Occipital lobe (tissue), 1 donor: ENCODE measurements at regions not wholly inside any gene's neighbourhood (a gene's known extent, or its start where the extent isn't known, plus 50 kb on each side); places are given as distances from the start of the nearest gene placed in this dataset.
"Not testable (repeated sequence)": the region's sequence is repeated elsewhere in the genome, so short reads cannot be mapped to it uniquely, and the experiment has no call there.

Experiments
- DNase-seq: peaks from one replicate; lab custom pipeline; 2025; lab: John Stamatoyannopoulos, UW

DNA sequence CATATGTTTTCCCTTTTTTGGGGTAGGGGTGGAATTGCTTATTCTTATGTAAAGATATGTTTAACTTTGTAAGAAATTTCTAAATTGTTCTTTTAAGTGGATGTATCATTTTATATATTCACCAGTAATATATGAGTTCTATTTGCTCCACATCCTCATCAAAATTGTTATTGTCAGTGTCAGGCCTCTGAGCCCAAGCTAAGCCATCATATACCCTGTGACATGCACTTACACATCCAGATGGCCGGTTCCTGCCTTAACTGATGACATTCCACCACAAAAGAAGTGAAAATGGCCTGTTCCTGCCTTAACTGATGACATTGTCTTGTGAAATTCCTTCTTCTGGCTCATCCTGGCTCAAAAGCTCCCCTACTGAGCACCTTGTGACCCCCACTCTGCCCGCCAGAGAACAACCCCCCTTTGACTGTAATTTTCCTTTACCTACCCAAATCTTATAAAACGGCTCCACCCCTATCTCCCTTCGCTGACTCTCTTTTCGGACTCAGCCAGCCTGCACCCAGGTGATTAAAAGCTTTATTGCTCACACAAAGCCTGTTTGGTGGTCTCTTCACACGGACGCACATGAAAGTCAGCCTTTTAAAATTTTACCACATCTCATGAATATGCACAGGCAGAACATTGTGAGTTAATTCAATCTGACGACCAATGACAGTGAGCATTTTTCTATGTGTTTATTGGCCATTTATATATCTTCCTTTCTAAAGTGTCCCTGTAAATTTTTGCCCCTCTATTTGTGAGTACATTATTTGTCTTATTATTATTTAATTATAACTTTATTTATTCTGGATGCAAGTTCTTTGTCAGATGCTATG is 176.8 kb downstream of the CDC14C start:
- DNase-seq = not testable (repeated sequence)

DNA sequence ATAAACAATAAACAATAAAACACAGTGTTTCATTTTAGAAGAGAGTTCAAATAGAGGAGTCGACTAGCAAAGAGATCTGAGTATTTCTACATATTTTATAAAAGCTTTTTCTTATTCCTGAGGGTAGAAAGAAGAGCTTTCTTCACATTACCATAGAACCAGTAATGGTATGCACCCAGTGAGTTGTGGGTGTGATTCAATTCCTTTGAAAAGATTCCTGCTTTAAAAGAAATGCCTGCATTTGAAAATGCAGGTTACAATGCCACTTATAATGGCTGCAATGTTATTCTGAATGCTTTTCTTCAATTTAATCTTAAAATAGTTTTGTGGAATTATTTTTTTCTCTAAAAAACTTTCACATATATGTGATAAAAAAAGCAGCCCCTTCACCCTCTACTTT is 178.1 kb downstream of the CDC14C start:
- DNase-seq = no peak

DNA sequence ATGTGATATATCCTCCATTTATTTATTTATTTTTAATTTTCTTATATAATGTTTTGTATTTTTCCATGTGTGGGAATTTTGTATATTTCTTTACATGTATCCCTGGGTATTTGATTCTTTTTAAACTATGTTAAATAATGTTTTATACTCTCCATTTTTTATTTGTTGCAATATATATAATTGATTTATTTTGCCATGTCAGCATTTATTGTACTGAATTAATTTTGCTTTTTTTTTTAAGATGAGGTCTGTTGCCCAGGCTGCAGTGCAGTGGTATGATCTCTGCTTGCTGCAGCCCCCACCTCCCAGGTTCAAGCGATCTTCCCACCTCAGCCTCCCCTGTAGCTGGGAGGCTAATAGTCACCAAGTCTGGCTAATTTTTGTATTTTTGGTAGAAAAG is 187.4 kb downstream of the CDC14C start:
- DNase-seq = no peak

DNA sequence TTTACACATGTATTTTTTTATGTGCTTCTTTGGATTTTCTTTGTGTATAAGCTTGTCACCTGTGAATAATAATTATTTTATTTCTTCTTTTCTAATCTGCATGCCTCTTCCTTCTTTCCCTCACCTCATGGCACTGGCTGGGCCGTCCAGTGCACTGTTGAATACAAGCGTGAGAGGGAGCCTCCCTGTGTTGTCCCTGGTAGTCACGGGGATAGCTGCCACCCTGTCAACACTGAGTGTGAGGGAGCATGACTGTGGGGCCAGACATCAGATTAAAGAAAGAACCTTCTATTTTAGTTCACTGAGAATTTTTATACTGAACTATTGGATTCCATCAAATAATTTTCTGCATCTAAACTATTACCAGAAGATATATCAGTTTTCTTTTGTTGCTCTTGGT is 187.9 kb downstream of the CDC14C start:
- DNase-seq = no peak

DNA sequence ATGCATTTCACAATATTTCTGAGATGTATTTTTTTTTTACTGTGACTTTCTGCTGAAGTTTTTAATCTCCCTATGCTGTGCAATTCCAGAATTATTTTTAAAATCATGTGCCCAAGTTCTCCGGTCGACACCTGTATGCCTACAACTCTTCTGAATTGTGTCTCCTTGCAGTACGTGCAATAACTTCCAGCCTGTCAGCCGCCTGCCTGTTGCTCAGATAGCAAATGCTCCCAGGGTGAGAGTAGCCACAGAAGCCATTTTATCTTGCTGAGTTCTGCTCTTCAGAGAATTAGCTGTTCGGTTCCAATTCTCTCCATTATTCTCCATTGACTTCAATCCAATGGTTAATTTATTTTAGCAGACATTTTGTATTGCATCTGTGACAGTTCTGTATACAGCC is 188.3 kb downstream of the CDC14C start:
- DNase-seq = no peak

DNA sequence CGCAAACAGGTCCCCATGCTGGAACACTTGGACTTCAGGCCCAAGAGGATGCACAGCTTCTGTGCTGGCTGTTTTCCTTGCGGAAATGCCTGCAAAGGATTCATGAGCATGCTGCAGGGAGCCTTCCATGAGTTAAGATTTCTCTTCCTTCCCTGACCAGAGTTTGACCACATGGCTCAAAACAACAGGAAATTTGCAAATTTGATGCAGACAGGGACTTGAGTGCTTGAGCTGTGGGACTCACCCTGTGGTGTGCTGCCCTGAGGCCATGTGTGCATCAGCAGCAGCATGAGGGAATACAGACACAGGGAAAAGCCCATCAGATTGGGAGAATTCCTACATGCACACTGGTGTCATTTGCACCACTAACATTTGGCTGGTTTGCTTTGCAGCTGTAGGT is 195.4 kb downstream of the CDC14C start:
- DNase-seq = no peak

DNA sequence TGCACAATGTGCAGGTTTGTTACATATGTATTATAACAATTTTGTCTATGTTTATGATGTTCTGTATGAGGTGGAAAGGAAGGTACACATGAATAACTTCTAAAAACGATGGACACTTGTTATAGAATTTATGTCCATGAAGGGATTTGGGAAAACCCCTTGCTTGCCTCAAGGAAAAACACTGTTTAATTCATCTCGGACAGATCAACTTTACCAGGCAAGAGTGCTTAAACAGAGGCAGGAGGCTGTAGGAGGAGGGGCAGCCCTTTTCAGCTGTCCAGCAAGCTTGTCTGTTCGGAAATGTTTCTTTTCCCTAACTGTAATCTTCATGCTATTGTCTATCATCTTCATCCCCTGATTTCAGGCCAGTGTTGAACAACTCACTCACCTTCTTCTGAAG is 200.9 kb downstream of the CDC14C start:
- DNase-seq = no peak

DNA sequence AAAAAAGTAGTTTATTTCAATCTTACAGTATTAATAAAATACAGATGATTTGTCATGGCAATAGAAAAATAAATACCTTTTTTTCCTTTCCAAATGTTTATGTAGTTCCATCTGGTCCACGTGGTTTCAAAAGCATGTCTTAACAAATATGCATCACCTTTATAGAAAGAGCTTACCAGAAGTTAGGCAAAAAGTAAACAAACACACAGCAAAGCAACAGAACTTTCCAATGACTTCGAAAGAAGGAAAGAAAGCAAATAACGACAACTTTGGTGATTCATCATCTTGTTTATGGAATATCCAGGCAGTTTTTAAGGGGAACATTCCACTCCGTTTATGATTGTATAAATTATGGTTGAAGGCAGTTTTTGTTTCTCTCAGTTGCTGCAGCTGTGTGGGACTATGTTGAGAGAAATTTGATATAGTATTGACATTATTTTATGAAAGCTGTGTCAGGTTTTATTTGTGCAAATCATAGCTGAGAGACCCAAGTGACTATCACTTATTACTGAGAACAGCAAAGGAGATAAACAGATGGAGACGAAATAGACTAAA is 203.1 kb downstream of the CDC14C start:
- no peak for DNase-seq

DNA sequence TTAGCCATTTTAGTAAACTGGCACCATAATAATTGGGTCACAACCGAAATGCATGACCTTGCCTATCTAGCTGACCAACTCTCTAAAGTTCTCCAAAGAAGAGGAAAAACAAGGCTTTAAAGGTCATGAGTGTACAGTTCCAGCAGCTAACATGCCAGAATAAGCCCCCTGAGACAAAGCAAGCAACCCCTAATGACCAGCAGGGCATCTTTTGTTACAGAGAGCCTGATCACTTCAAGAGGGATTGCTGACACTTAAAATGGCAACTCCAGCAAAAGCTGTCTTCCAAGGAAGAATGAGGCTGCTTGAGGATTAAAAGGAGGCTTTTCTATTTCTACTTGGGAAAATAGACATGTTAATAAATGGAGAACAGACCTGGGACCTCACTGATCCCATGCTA is 213.6 kb downstream of the CDC14C start:
- no peak for DNase-seq

DNA sequence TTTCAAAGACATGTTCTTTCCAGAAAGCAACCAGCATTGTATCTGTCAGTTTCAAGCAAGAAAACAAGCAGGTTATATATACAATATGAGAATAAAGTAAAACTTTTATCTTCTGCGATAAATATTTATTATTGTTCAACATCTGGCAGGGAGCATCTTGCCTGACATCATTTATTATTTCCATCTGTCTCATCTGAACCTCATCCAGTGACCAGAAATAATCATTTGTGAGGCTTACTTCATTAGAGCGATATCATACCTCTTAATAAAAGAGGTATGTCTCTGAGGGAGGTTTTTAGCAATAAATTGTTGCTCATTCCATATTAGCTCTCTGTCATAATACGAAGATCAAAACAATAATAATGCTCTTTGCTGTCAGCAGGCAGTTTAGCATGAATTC is 226.1 kb downstream of the CDC14C start:
- no peak for DNase-seq

DNA sequence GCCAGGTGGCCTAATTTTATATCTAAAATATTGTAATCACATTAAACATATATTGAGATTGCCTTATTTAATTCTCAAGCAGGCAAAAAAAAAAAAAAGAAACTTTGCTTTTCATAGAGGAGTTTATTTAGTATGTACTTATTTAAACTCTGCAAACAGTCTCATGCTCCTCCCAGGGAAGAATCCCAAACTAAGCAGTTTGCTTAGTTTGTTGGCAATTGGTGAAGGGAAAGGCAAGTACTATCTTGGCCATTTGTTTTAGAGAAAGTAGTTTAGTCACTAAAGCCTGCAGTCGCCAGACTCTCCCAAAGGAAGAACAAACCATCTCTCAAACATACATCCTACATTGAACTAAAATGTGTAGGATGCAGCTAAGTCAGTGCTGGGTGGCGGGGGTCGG is 226.8 kb downstream of the CDC14C start:
- no peak for DNase-seq

DNA sequence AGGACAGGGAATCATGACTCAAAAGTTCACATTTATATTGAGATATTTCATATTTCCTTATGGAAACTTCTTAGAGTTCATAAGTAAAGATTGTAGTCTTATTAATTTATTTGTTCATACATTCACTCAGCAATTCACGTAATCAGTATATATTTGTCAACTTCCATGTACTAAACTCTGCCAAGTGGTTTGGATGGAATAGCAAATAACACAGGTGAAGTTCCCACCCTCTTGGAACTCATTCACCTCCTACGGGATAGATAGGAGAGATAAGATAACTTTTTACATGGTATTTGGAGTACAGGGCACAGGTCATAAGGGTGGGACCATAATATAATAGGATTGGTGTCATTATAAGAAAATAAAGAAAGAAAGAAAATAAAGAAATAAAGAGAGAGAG is 234.0 kb downstream of the CDC14C start:
- no peak for DNase-seq

DNA sequence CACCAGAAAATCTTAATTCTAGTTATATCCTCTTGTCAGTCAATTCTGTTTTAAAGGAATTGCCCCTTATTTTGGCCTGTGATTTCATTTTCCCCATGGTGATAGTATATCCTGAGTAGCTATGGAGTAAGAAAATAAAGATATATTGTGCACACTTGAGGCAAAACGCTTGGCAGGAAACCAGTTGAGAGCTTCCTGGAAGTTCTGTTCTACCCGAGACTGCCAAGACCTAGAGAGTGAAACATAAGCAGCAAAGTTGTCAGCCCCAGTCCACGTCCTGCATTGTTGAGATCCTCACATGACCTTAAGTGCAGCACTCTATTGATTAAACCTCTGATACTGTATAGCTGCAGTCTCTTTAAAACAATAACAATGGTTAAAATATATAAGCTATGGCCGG is 235.2 kb downstream of the CDC14C start:
- no peak for DNase-seq

DNA sequence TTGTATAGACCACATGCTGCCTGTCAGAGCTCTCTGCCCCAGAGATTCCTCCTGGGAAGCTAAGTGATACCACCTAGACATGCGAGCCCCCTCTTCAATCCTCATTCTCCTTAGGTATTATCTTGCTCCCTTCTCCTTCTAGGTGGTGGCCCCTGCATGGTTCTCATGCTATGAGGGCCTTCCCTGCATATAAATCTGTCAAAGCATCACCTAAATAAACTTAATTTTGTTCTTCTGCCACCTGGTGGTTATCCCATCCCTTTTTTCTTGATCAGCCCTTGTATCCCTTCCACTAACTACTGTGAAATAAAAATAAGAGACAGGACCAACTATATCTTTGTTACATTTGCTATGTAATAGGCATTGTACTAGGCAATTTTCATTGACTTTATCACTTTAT is 242.1 kb downstream of the CDC14C start:
- no peak for DNase-seq

DNA sequence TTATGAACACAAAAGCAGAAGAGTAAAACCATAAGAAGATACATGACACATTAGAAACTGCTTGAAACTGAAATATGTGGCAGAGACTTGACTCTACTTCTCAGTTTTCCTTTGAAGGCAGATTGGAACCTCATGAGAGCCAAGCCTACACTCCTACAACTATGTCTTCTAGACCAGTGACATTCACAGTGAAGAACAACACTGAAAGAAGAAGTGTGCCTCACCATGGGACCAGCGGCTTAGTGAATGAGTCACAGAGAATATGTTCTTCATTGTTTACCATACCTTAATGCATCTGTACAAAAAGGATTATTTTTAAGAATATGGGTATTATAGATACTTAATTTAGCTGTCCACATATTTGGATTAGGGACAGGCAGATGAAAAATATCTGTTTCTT is 248.3 kb downstream of the CDC14C start:
- no peak for DNase-seq

DNA sequence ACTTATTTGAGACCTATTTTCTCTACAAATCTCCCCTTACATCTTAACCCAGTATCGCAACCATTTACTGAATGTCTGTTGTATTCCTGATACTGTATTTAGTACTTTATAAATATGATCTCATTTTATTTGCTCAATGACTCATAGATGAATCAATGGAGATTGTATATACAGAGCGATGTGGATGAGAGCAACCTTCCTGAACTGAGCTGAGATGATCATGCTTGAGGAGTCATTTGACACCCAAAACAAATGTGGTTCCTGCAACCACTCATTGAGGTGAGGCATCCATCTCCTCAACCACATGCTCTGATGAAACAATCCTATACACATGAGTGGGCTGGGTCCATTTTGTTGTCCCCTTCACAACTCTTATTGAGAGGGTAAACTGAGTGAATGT is 250.0 kb downstream of the CDC14C start:
- DNase-seq = no peak

DNA sequence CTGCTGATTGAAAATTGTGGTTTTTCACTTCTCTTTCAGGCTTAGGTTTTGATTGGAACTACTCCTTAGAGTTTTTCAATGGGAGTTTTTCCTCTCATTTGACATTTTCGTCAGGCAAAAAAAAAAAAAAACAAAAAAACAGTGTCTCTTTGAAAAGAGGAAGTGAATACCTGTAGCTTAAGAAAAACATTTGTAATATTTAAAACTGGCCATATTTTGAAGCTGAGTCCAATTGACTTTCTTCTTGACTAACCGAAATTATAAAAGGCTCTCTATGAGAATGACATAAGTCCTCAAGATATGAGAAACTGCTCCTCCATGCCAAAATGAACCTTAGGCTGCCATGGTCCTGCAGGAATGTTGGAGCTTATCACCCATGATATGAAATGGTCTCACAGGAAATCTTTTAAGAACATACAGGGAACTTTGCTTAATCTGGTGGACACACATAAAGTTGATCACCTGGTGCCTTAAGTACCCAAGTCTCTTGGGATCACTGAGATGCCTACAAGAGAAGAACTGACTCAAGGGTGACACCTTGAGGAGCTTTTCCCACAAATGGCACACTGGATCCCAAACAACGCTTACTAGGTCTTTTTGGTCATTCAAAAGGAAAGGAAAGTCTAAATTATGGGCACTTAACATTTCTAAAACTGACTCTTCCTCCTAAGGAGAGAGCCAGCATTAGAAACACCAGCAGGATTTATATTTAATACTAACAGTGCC is 263.4 kb downstream of the CDC14C start:
- DNase-seq = no peak

DNA sequence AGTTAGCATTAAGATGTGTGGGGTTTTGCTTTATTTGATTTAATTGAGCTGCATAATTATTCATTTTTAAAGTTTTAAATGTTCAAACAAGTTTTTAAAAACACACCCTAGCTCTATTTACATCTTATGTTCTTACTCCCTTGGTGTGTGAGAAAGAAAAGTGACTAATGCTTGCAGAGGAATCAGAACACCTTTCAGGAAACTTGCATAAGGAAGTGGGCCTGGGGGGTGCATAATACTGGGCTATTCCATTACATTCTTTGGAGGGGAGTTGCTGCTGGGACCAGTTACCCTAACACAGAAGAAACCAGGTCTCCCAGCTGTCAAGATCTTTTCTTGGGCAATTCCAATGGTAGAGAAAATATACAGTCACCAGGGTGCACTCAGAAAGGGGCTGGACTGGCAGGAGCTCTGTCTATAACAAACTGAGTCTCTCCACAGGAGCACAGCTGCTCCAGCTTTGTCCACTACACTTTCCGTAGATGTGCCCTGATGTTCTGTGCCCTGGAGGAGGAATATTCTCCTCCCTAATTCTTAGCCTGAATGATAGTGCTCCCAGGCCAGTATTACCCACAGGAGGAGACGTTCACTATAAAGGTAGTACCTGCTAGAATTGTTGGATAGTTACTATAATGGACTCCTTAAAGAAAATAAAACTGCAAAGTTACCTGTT is 304.2 kb downstream of the CDC14C start:
- DNase-seq = no peak

DNA sequence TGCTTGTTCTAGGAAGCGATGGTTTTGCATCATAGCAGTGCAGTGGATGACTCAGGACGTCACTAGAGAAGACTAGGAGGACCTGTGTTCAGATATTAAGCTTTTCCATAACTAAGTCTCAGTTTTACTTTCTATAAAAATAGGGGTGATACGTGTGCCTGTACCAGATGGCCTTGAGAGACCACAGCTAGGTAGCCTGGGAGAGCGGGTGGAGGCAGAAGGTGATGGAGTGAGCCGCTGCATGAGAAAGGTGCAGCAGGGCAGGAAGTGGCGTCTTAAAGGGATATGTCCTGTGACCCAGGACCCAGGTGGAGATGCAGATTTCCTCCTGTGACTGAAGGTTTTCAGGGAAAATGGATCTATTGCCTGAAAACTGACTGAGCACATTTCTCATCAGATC is 304.9 kb downstream of the CDC14C start:
- DNase-seq = no peak

DNA sequence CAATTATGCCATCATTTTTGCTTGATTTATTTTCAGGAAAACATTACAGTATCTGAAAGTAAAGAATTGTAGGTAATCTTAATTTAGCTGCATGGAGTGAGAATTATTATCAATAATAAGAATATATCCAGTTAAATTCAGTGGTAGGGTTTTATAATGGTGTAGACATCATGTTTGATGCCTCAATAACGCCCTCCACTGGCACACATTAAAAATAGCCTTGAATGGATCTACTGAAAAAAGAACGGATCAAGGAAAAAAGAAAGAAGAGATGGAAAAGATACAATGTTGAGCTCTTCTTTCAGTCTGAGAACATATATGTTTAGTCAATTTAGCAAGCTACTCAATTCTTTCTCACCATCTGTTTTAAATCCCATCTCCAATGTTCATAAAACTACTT is 319.2 kb downstream of the CDC14C start:
- DNase-seq = no peak

DNA sequence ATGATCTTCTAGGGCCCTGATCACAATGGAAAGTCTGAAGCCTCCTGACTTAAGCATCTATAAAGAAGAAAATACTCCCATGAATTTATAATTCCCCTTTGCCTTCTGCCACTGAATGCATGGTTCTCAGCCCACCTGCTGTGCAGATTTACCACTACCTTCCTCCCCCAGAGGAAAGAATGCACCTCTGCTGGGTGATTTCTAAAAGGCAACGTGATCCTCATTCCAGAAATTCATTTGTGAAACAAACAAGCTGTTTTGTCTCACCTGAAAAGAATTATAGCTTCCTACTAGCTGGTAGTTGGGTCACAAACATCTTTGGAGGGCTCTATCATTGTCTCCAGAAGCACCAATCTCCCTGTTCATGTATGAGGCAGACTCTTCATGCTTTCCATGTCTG is 320.2 kb downstream of the CDC14C start:
- no peak for DNase-seq

DNA sequence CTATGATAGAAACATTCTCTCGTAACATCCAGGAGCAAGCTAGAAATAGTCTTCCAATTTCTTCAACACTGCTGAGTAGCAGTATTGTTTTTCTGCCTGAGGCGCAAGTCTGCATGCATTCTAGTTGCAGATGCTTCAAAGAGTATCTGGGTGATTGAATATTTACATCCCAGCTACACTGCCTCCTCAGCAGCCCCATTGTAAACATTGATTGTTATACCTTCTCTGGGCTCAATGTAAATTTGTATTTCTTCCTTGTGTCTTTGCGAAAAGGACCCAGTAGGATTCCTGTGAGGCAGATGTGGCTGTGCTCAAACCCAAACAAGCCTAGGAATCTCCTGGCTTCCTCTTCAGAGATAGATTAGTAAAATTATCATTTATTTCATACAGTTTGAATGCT is 320.7 kb downstream of the CDC14C start:
- DNase-seq = no peak
